ENCODE measurements at regions not wholly inside any gene's neighbourhood (a gene's known extent, or its start where the extent isn't known, plus 50 kb on each side); places are given as distances from the start of the nearest gene placed in this dataset.

DNA sequence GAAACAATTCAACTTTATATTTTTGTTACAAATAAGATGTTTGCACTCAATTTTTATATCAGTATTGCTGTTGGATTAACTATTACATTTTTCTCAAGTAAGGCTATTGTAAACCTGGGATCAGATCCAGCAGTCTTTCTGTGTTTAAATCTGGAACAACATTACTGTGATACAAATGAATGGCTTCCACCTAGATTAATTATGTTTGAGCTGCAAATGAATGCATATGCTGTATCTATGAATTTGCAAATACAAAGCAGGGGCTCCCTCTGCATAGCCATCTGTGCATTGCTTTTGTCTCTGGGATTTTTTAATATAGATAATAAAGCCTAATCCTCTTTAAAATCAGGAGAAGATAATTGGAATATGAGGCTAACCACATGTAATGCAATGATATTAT, 69.8 kb upstream of the NEIL3 start:
- in situ Hi-C loops (cut with HindIII; ENCODE audit: extremely low pct_ligation_motif_present, low pct_unique_long_range_greater_than_20kb) (no loop called here), intact Hi-C loops (cut with micrococcal nuclease; ENCODE audit: unreplicated experiment) (no loop called here)
- Histone ChIP-seq H3K4me2 (ENCODE audit: low read depth, low read length) (no peak overlapping the region), H3K9me3 (ENCODE audit: low read length) (no peaks in the 10 kb centered on the region), H3K36me3 (replicated peaks in 1 of 2; ENCODE audit: control insufficient read depth in 1 of 2, insufficient read depth in 2 of 2, low read length in 2 of 2) (no peaks in the 10 kb centered on the region), H4K20me1 (ENCODE audit: insufficient read depth, low read length) (no peaks in the 10 kb centered on the region), H3K27ac (ENCODE audit: extremely low read length, insufficient read depth, low read length) (no peak overlapping the region), H3K9ac (ENCODE audit: insufficient read depth, low read depth, low read length) (no peak overlapping the region), H3K4me1 (ENCODE audit: insufficient read depth, low read length) (no peaks in the 10 kb centered on the region), H3K79me2 (ENCODE audit: insufficient read depth, low read length) (no peaks in the 10 kb centered on the region), H2AFZ (ENCODE audit: low read length) (no peak overlapping the region), H3K4me3 (replicated peaks in 1 of 3; ENCODE audit: insufficient read depth in 1 of 3, low read depth in 2 of 3, low read length in 3 of 3) (no peak overlapping the region), H3K27me3 (ENCODE audit: control insufficient read depth in 1 of 2, insufficient read depth in 2 of 2, low read length in 2 of 2) (no peaks in the 10 kb centered on the region)
- no TSS peak for BruUV-seq (replicated peaks)
- POLR2A ChIA-PET, result no interaction called here
- no peak for FAIRE-seq
- CTCF ChIA-PET (ENCODE audit: low intra/inter-chr PET ratio, low total read pairs), result no interaction called here
- TF ChIP-seq ZNF432 (CRISPR knock-in tag; IDR thresholded peaks at IDR 0.05; ENCODE audit: borderline replicate concordance) (no peak), EED (CRISPR knock-in tag; IDR thresholded peaks at IDR 0.05) (no peak), ZNF12 (CRISPR knock-in tag; IDR thresholded peaks at IDR 0.05) (no peak), FOXP1 (IDR thresholded peaks at IDR 0.05) (no peak), FOXP1 (CRISPR knock-in tag; IDR thresholded peaks at IDR 0.05) (no peak), ZBTB20 (CRISPR knock-in tag; IDR thresholded peaks at IDR 0.05; ENCODE audit: borderline replicate concordance, low read depth) (no peak), CHD4 (IDR thresholded peaks at IDR 0.05; ENCODE audit: borderline replicate concordance, low read length) (no peak), JUND (CRISPR knock-in tag; IDR thresholded peaks at IDR 0.05) (no peak), ATF1 (CRISPR knock-in tag; IDR thresholded peaks at IDR 0.05) (no peak), ZBTB38 (CRISPR knock-in tag; IDR thresholded peaks at IDR 0.05) (no peak), KDM6A (CRISPR knock-in tag; IDR thresholded peaks at IDR 0.05; ENCODE audit: low read depth) (no peak)
- TF ChIP-seq, protein P1, sequence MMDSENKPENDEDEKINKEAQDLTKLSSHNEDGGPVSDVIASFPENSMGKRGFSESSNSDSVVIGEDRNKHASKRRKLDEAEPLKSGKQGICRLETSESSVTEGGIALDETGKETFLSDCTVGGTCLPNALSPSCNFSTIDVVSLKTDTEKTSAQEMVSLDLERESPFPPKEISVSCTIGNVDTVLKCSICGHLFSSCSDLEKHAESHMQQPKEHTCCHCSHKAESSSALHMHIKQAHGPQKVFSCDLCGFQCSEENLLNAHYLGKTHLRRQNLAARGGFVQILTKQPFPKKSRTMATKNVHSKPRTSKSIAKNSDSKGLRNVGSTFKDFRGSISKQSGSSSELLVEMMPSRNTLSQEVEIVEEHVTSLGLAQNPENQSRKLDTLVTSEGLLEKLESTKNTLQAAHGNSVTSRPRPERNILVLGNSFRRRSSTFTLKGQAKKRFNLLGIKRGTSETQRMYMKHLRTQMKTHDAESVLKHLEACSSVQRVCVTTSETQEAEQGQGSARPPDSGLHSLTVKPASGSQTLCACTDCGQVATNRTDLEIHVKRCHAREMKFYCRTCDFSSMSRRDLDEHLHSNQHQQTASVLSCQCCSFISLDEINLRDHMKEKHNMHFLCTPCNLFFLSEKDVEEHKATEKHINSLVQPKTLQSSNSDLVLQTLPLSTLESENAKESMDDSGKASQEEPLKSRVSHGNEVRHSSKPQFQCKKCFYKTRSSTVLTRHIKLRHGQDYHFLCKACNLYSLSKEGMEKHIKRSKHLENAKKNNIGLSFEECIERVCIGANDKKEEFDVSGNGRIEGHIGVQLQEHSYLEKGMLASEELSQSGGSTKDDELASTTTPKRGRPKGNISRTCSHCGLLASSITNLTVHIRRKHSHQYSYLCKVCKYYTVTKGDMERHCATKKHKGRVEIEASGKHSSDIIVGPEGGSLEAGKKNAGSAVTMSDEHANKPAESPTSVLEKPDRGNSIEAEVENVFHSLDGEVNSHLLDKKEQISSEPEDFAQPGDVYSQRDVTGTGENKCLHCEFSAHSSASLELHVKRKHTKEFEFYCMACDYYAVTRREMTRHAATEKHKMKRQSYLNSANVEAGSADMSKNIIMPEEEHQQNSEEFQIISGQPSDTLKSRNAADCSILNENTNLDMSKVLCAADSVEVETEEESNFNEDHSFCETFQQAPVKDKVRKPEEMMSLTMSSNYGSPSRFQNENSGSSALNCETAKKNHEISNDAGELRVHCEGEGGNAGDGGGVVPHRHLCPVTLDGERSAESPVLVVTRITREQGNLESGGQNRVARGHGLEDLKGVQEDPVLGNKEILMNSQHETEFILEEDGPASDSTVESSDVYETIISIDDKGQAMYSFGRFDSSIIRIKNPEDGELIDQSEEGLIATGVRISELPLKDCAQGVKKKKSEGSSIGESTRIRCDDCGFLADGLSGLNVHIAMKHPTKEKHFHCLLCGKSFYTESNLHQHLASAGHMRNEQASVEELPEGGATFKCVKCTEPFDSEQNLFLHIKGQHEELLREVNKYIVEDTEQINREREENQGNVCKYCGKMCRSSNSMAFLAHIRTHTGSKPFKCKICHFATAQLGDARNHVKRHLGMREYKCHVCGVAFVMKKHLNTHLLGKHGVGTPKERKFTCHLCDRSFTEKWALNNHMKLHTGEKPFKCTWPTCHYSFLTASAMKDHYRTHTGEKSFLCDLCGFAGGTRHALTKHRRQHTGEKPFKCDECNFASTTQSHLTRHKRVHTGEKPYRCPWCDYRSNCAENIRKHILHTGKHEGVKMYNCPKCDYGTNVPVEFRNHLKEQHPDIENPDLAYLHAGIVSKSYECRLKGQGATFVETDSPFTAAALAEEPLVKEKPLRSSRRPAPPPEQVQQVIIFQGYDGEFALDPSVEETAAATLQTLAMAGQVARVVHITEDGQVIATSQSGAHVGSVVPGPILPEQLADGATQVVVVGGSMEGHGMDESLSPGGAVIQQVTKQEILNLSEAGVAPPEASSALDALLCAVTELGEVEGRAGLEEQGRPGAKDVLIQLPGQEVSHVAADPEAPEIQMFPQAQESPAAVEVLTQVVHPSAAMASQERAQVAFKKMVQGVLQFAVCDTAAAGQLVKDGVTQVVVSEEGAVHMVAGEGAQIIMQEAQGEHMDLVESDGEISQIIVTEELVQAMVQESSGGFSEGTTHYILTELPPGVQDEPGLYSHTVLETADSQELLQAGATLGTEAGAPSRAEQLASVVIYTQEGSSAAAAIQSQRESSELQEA (CRISPR knock-in tag; IDR thresholded peaks at IDR 0.05; ENCODE audit: not compliant biosample characterization), result no peak
- TF ChIP-seq, protein P2, sequence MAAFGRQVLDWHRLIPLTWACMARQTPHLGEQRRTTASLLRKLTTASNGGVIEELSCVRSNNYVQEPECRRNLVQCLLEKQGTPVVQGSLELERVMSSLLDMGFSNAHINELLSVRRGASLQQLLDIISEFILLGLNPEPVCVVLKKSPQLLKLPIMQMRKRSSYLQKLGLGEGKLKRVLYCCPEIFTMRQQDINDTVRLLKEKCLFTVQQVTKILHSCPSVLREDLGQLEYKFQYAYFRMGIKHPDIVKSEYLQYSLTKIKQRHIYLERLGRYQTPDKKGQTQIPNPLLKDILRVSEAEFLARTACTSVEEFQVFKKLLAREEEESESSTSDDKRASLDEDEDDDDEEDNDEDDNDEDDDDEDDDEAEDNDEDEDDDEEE (CRISPR knock-in tag; IDR thresholded peaks at IDR 0.05), result no peak
- TF ChIP-seq, protein P3, sequence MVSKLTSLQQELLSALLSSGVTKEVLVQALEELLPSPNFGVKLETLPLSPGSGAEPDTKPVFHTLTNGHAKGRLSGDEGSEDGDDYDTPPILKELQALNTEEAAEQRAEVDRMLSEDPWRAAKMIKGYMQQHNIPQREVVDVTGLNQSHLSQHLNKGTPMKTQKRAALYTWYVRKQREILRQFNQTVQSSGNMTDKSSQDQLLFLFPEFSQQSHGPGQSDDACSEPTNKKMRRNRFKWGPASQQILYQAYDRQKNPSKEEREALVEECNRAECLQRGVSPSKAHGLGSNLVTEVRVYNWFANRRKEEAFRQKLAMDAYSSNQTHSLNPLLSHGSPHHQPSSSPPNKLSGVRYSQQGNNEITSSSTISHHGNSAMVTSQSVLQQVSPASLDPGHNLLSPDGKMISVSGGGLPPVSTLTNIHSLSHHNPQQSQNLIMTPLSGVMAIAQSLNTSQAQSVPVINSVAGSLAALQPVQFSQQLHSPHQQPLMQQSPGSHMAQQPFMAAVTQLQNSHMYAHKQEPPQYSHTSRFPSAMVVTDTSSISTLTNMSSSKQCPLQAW (CRISPR knock-in tag; IDR thresholded peaks at IDR 0.05), result no peak
- DNase-seq (ENCODE audit: low spot score), result no peak
- ATAC-seq, result no peak
